SHP77 (cell line): ENCODE measurements at regions not wholly inside any gene's neighbourhood (a gene's known extent, or its start where the extent isn't known, plus 50 kb on each side); places are given as distances from the start of the nearest gene placed in this dataset.

Experiments used
- DNase-seq, 2 experiments: peaks; one replicate each; lab custom pipeline; 2025; lab: John Stamatoyannopoulos, UW

- DNase-seq = no peak
Measured at GRCh38 chr22:47818496-47818895, 1056.0 kb downstream of the TBC1D22A start.

- DNase-seq = no peak
Measured at GRCh38 chr22:47817380-47817779, 1054.9 kb downstream of the TBC1D22A start.

GRCh38 chr22:47816863-47817210, 1054.4 kb downstream of the TBC1D22A start:
- no peak for DNase-seq

- no peak for DNase-seq
Measured at GRCh38 chr22:47816121-47816862, 1053.8 kb downstream of the TBC1D22A start.

- DNase-seq = no peak
Measured at GRCh38 chr22:47814474-47814873, 1052.0 kb downstream of the TBC1D22A start.

GRCh38 chr22:47813661-47814060, 1051.2 kb downstream of the TBC1D22A start:
- no peak for DNase-seq

- no peak for DNase-seq
Measured at GRCh38 chr22:47811971-47812370, 1049.5 kb downstream of the TBC1D22A start.

- DNase-seq = no peak
Measured at GRCh38 chr22:47810505-47811500, 1048.4 kb downstream of the TBC1D22A start.

- no peak for DNase-seq
Measured at GRCh38 chr22:47808886-47809620, 1046.6 kb downstream of the TBC1D22A start.

- no peak for DNase-seq
Measured at GRCh38 chr22:47808236-47808635, 1045.8 kb downstream of the TBC1D22A start.

- DNase-seq = no peak
Measured at GRCh38 chr22:47807506-47807905, 1045.1 kb downstream of the TBC1D22A start.

GRCh38 chr22:47806894-47807293, 1044.4 kb downstream of the TBC1D22A start:
- DNase-seq = no peak

- no peak for DNase-seq
Measured at GRCh38 chr22:47805394-47805935, 1043.0 kb downstream of the TBC1D22A start.

- no peak for DNase-seq
Measured at GRCh38 chr22:47804281-47804680, 1041.8 kb downstream of the TBC1D22A start.

GRCh38 chr22:47802421-47802820, 1040.0 kb downstream of the TBC1D22A start:
- DNase-seq = no peak

GRCh38 chr22:47801541-47802245, 1039.2 kb downstream of the TBC1D22A start:
- DNase-seq = no peak

GRCh38 chr22:47798229-47798628, 1035.8 kb downstream of the TBC1D22A start:
- no peak for DNase-seq

GRCh38 chr22:47797342-47797945, 1035.0 kb downstream of the TBC1D22A start:
- DNase-seq = no peak

- DNase-seq = no peak
Measured at GRCh38 chr22:47796128-47796908, 1033.9 kb downstream of the TBC1D22A start.

- no peak for DNase-seq
Measured at GRCh38 chr22:47795477-47796127, 1033.2 kb downstream of the TBC1D22A start.
